SH-SY5Y (cell line): ENCODE measurements at regions not wholly inside any gene's neighbourhood (a gene's known extent, or its start where the extent isn't known, plus 50 kb on each side); places are given as distances from the start of the nearest gene placed in this dataset.

Source experiments
- GATA2 ChIP-seq: IDR thresholded peaks from 2 replicates; pipeline ENCODE4 v1.6.1; 2011; ENCODE audit warnings: mild to moderate bottlenecking, low read depth, low read length
- GATA3 ChIP-seq: IDR thresholded peaks from 2 replicates; pipeline ENCODE4 v1.6.1; 2011; ENCODE audit warnings: low read depth, mild to moderate bottlenecking, low read length, moderate library complexity

- TF ChIP-seq GATA3 (no peak), GATA2 (no peak)
Observed at GRCh38 chr1:233738850-233739249, 124.9 kb downstream of the KCNK1 start.
